SK-N-SH (cell line): ENCODE measurements at regions not wholly inside any gene's neighbourhood (a gene's known extent, or its start where the extent isn't known, plus 50 kb on each side); places are given as distances from the start of the nearest gene placed in this dataset.

ENCODE experiments used
- CHD2 ChIP-seq: fragments of 150-350 bp; IDR thresholded peaks from 2 replicates; pipeline ENCODE4 v1.6.1; 2018; ENCODE audit warnings: low read length; ENCODE audit not compliant: partially characterized antibody
- EZH2phosphoT487 ChIP-seq: fragments of 200-600 bp; sonication (generic); IDR thresholded peaks from 2 replicates; pipeline ENCODE4 v1.6.1; 2017; ENCODE audit warnings: low read depth, mixed run types, mild to moderate bottlenecking, antibody characterized with exemption, moderate library complexity, borderline replicate concordance
- GATA2 ChIP-seq: sonication (generic); formaldehyde crosslinking; IDR thresholded peaks from 2 replicates; pipeline ENCODE4 v1.5.0; 2020; ENCODE audit warnings: mild to moderate bottlenecking, missing genetic modification reagents
- JUND ChIP-seq: IDR thresholded peaks from 2 replicates; pipeline ENCODE4 v1.4.0; 2012
- NFIC ChIP-seq: IDR thresholded peaks from 2 replicates; pipeline ENCODE4 v1.4.0; 2012; ENCODE audit warnings: borderline replicate concordance
- NRF1 ChIP-seq: IDR thresholded peaks from 2 replicates; pipeline ENCODE4 v1.6.1; 2012; ENCODE audit warnings: low read depth, mild to moderate bottlenecking, low read length
- RAD21 ChIP-seq: IDR thresholded peaks from 2 replicates; pipeline ENCODE4 v1.6.1; 2012; ENCODE audit warnings: mild to moderate bottlenecking, low read length
- RCOR1 ChIP-seq: fragments of 150-350 bp; IDR thresholded peaks from 2 replicates; pipeline ENCODE4 v1.6.1; 2017; ENCODE audit warnings: antibody characterized with exemption, low read length
- RFX5 ChIP-seq: IDR thresholded peaks from 2 replicates; pipeline ENCODE4 v1.6.1; 2012; ENCODE audit warnings: mild to moderate bottlenecking, improper control_type of control experiment, low read length
- TCF12 ChIP-seq: IDR thresholded peaks from 2 replicates; pipeline ENCODE4 v1.4.0; 2012
- YY1 ChIP-seq: IDR thresholded peaks from 2 replicates; pipeline ENCODE4 v1.4.0; 2012; ENCODE audit warnings: low read depth, mild to moderate bottlenecking
- TF ChIP-seq, protein P1 (sequence below): fragments of 200-600 bp; sonication (generic); IDR thresholded peaks from 2 replicates; pipeline ENCODE4 v1.6.1; 2017; ENCODE audit warnings: antibody characterized with exemption, mild to moderate bottlenecking, moderate library complexity
- TF ChIP-seq, protein P2 (sequence below): IDR thresholded peaks from 2 replicates; pipeline ENCODE4 v1.4.0; 2012; ENCODE audit warnings: low read depth
- TF ChIP-seq, protein P3 (sequence below): IDR thresholded peaks from 2 replicates; pipeline ENCODE4 v1.6.1; 2012; ENCODE audit warnings: mild to moderate bottlenecking, low read depth, low read length, moderate library complexity

DNA sequence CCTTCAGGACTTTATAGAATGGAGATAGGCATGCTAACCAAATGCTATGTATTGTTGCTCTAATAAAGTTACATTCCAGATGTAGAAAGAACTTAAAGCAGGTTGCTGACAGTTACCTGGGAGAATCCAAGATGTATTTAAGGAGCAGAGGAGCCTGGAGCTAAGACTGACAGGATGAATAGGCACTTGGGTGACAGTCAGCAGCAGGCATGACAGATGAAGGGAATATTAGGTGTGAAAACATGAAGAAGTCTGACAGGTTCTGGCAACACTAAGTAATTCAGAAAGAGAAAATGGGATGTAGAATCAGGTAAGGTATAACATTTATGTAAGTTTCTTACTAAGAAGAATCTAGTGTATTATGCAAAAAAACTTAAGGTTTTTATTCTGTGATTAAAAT lies 232.0 kb downstream of the DSC3 start:
- no peak for TF ChIP-seq EZH2phosphoT487
- no peak for TF ChIP-seq JUND
- TF ChIP-seq, protein P1, sequence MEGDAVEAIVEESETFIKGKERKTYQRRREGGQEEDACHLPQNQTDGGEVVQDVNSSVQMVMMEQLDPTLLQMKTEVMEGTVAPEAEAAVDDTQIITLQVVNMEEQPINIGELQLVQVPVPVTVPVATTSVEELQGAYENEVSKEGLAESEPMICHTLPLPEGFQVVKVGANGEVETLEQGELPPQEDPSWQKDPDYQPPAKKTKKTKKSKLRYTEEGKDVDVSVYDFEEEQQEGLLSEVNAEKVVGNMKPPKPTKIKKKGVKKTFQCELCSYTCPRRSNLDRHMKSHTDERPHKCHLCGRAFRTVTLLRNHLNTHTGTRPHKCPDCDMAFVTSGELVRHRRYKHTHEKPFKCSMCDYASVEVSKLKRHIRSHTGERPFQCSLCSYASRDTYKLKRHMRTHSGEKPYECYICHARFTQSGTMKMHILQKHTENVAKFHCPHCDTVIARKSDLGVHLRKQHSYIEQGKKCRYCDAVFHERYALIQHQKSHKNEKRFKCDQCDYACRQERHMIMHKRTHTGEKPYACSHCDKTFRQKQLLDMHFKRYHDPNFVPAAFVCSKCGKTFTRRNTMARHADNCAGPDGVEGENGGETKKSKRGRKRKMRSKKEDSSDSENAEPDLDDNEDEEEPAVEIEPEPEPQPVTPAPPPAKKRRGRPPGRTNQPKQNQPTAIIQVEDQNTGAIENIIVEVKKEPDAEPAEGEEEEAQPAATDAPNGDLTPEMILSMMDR, result no peak
- no peak for TF ChIP-seq CHD2
- TF ChIP-seq YY1, result no peak
- TF ChIP-seq RAD21, result no peak
- no peak for TF ChIP-seq NRF1
- no peak for TF ChIP-seq RFX5
- TF ChIP-seq TCF12, result no peak
- TF ChIP-seq, protein P2, sequence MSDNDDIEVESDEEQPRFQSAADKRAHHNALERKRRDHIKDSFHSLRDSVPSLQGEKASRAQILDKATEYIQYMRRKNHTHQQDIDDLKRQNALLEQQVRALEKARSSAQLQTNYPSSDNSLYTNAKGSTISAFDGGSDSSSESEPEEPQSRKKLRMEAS, result no peak
- no peak for TF ChIP-seq RCOR1
- TF ChIP-seq NFIC, result no peak
- TF ChIP-seq, protein P3, sequence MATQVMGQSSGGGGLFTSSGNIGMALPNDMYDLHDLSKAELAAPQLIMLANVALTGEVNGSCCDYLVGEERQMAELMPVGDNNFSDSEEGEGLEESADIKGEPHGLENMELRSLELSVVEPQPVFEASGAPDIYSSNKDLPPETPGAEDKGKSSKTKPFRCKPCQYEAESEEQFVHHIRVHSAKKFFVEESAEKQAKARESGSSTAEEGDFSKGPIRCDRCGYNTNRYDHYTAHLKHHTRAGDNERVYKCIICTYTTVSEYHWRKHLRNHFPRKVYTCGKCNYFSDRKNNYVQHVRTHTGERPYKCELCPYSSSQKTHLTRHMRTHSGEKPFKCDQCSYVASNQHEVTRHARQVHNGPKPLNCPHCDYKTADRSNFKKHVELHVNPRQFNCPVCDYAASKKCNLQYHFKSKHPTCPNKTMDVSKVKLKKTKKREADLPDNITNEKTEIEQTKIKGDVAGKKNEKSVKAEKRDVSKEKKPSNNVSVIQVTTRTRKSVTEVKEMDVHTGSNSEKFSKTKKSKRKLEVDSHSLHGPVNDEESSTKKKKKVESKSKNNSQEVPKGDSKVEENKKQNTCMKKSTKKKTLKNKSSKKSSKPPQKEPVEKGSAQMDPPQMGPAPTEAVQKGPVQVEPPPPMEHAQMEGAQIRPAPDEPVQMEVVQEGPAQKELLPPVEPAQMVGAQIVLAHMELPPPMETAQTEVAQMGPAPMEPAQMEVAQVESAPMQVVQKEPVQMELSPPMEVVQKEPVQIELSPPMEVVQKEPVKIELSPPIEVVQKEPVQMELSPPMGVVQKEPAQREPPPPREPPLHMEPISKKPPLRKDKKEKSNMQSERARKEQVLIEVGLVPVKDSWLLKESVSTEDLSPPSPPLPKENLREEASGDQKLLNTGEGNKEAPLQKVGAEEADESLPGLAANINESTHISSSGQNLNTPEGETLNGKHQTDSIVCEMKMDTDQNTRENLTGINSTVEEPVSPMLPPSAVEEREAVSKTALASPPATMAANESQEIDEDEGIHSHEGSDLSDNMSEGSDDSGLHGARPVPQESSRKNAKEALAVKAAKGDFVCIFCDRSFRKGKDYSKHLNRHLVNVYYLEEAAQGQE, result no peak
- TF ChIP-seq GATA2 (CRISPR knock-in tag), result no peak
